Peyer's patch (tissue), 4 donors: ENCODE measurements at regions not wholly inside any gene's neighbourhood (a gene's known extent, or its start where the extent isn't known, plus 50 kb on each side); places are given as distances from the start of the nearest gene placed in this dataset.

Experiments used
- CTCF ChIP-seq, 6 experiments: fragments of 450-650 bp in 4 of 6; fragments of 200-600 bp in 2 of 6; sonication (generic) in 1 of 6; IDR thresholded peaks; one replicate each; pipeline ENCODE4 v1.5.1; 2017 to 2019; ENCODE audit warnings: antibody characterized with exemption in 6 of 6, mild to moderate bottlenecking in 3 of 6, moderate library complexity in 1 of 6
- POLR2A ChIP-seq, 2 donors: fragments of 450-650 bp; IDR thresholded peaks; one replicate each; pipeline ENCODE4 v1.5.1; 2017; ENCODE audit warnings: antibody characterized with exemption in 2 of 2, mild to moderate bottlenecking in 2 of 2, moderate library complexity in 2 of 2

GRCh38 chr2:235328991-235329390 is 164.9 kb upstream of the AGAP1 start:
- no peak for TF ChIP-seq POLR2A (IDR thresholded peaks at IDR 0.05)
- TF ChIP-seq CTCF (IDR thresholded peaks at IDR 0.05), result no peak
